DND-41 (cell line): ENCODE measurements at regions not wholly inside any gene's neighbourhood (a gene's known extent, or its start where the extent isn't known, plus 50 kb on each side); places are given as distances from the start of the nearest gene placed in this dataset.

ENCODE experiments used
- ATAC-seq: fragments of 200-7000 bp; cut with Tn5 transposase; 3 replicates; pipeline ENCODE4 v1.9.1; 2021; ENCODE audit warnings: low read depth; ENCODE audit not compliant: insufficient read depth
- DNase-seq: peaks from one replicate; pipeline ENCODE4 v3.0.0-alpha.2; 2020
- H2AFZ ChIP-seq: 2 replicates; pipeline ENCODE4 v1.6.0; 2012; ENCODE audit warnings: low read depth, low read length
- H3K27ac ChIP-seq: 2 replicates; pipeline ENCODE4 v1.5.1; 2012; ENCODE audit warnings: low read length, inconsistent platforms
- H3K27me3 ChIP-seq: fragments of 200-600 bp; sonication (generic); 2 replicates; pipeline ENCODE4 v1.6.0; 2012; ENCODE audit warnings: low read length, mild to moderate bottlenecking, inconsistent platforms; ENCODE audit not compliant: insufficient read depth, poor library complexity
- H3K36me3 ChIP-seq: 2 replicates; pipeline ENCODE4 v1.5.1; 2012; ENCODE audit warnings: low read length, inconsistent platforms; ENCODE audit not compliant: insufficient read depth
- H3K4me1 ChIP-seq: 2 replicates; pipeline ENCODE4 v1.5.1; 2012; ENCODE audit warnings: mild to moderate bottlenecking, low read length; ENCODE audit not compliant: insufficient read depth
- H3K4me2 ChIP-seq: 2 replicates; pipeline ENCODE4 v1.6.0; 2012; ENCODE audit warnings: mild to moderate bottlenecking, moderate library complexity, low read length, inconsistent platforms; ENCODE audit not compliant: insufficient read depth
- H3K4me3 ChIP-seq, 2 experiments: fragments of 200-600 bp in 1 of 2; shearing (Covaris generic) in 1 of 2; 2 replicates each; pipeline ENCODE4 v1.5.1; 2012 to 2016; ENCODE audit warnings: inconsistent platforms in 2 of 2, low read length in 2 of 2, mild to moderate bottlenecking in 2 of 2, low read depth in 1 of 2, moderate library complexity in 1 of 2
- H3K79me2 ChIP-seq: 2 replicates; pipeline ENCODE4 v1.6.0; 2012; ENCODE audit warnings: low read length, inconsistent platforms; ENCODE audit not compliant: insufficient read depth
- H3K9ac ChIP-seq: 2 replicates; pipeline ENCODE4 v1.6.0; 2012; ENCODE audit warnings: low read depth, mild to moderate bottlenecking, inconsistent platforms, low read length, moderate library complexity
- H3K9me3 ChIP-seq: 2 replicates; pipeline ENCODE4 v1.5.1; 2012; ENCODE audit warnings: low read length, moderate library complexity, mild to moderate bottlenecking, inconsistent platforms; ENCODE audit not compliant: insufficient read depth, severe bottlenecking
- H4K20me1 ChIP-seq: 2 replicates; pipeline ENCODE4 v1.6.0; 2012; ENCODE audit warnings: low read length; ENCODE audit not compliant: insufficient read depth
- CTCF ChIP-seq: IDR thresholded peaks from 2 replicates; pipeline ENCODE4 v1.5.1; 2012; ENCODE audit warnings: borderline replicate concordance, low read length, moderate library complexity, mild to moderate bottlenecking; ENCODE audit not compliant: poor library complexity, severe bottlenecking; ENCODE audit errors: extremely low read depth
- EZH2 ChIP-seq: IDR thresholded peaks from 3 replicates; pipeline ENCODE4 v1.6.1; 2012; ENCODE audit warnings: borderline replicate concordance, low read depth, mild to moderate bottlenecking, moderate library complexity, low read length, inconsistent platforms; ENCODE audit not compliant: severe bottlenecking

DNA sequence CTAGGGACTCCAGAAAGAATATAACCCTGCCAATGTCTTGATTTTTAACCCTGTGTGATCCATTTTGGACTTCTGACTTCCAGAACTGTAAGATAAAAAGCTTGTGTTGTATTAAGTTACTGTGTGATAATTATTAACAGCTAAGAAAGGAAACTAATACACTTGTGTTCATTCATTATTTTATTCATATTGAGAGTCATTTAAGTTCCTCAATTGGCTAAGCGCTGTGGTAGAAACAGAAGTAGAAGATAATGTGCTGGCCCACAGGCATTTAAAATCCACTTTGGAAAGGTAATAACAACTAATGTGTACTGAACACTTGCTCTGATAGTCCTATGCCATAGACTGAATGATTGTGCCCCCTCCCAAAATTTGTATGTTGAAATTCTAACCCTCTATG is 471.7 kb upstream of the GHITM start:
- TF ChIP-seq CTCF (no peak), EZH2 (no peak)
- Histone ChIP-seq H4K20me1 (no peaks in the 10 kb centered on the region), H3K9ac (no peak overlapping the region), H3K4me2 (no peak overlapping the region), H3K27me3 (no peaks in the 10 kb centered on the region), H3K27ac (no peak overlapping the region), H3K79me2 (no peaks in the 10 kb centered on the region), H3K36me3 (no peaks in the 10 kb centered on the region), H2AFZ (no peak overlapping the region), H3K9me3 (no peaks in the 10 kb centered on the region), H3K4me1 (no peaks in the 10 kb centered on the region), H3K4me3 (no peak overlapping the region)
- DNase-seq (no peak), ATAC-seq (no peak)

DNA sequence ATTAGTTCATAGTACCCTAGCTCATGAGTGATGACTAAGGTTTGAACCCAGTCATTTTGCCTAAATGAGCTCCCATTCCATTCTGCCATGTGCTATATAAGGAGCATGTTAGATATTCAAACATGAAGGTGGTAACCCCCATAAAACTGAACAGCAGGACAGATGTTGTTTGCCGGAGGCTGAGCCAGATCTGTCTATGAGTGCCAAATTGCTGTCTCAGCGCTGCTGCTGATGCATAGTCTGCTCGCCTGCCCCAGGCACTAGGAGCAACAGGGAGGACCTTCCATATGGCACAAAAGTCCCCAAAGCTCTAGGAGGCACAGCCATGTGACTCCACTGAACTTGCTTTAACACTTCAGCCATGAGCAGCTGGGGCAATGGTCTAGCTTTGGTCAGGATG is 466.0 kb upstream of the GHITM start:
- Histone ChIP-seq H3K27me3 (no peaks in the 10 kb centered on the region), H3K9ac (no peak overlapping the region), H3K4me1 (no peaks in the 10 kb centered on the region), H3K9me3 (no peaks in the 10 kb centered on the region), H2AFZ (no peak overlapping the region), H4K20me1 (no peaks in the 10 kb centered on the region), H3K4me2 (no peak overlapping the region), H3K36me3 (no peaks in the 10 kb centered on the region), H3K4me3 (no peak overlapping the region), H3K27ac (no peak overlapping the region), H3K79me2 (no peaks in the 10 kb centered on the region)
- ATAC-seq, result no peak
- no peak for TF ChIP-seq EZH2
- DNase-seq, result no peak

DNA sequence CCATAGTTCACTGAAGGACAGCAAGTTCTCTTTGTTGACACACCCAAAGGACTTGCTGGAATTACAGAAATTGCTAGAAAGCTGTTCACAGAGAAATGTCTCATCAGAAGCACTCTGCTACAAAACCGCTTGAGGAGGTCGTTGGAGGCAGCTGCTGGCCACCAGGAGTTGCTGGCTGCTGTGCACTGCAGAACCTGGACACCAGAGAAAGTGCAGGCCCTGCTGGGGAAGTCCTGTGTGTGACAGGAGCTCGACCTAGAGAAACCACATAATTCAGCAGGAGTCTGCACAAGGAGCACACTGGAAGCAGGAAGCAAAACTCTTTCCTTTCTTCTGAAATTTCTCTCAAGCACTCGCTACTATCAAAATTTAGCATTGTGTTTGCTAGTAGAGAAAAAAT is 461.5 kb upstream of the GHITM start:
- Histone ChIP-seq H3K4me2 (no peak overlapping the region), H2AFZ (no peak overlapping the region), H3K4me1 (no peaks in the 10 kb centered on the region), H3K9me3 (no peaks in the 10 kb centered on the region), H3K79me2 (no peaks in the 10 kb centered on the region), H3K4me3 (no peak overlapping the region), H3K36me3 (no peaks in the 10 kb centered on the region), H3K27me3 (peaks cover 3% of the 10 kb centered on the region), H4K20me1 (no peaks in the 10 kb centered on the region), H3K9ac (no peak overlapping the region), H3K27ac (no peak overlapping the region)
- no peak for ATAC-seq
- DNase-seq, result no peak
- TF ChIP-seq EZH2, result no peak

GRCh38 chr10:83678850-83679249 is 460.5 kb upstream of the GHITM start:
- no peaks in the 10 kb centered on the region for H3K79me2 ChIP-seq
- H2AFZ ChIP-seq, result no peak overlapping the region
- peaks cover 3% of the 10 kb centered on the region for H3K27me3 ChIP-seq
- no peak for ATAC-seq
- H3K9ac ChIP-seq, result no peak overlapping the region
- H4K20me1 ChIP-seq, result no peaks in the 10 kb centered on the region
- no peak overlapping the region for H3K4me2 ChIP-seq
- no peaks in the 10 kb centered on the region for H3K4me1 ChIP-seq
- no peak overlapping the region for H3K27ac ChIP-seq
- H3K9me3 ChIP-seq, result no peaks in the 10 kb centered on the region
- no peak for DNase-seq
- no peaks in the 10 kb centered on the region for H3K36me3 ChIP-seq
- TF ChIP-seq CTCF (no peak), EZH2 (no peak)
- no peak overlapping the region for H3K4me3 ChIP-seq
